Spleen (tissue), 11 donors: ENCODE measurements at regions not wholly inside any gene's neighbourhood (a gene's known extent, or its start where the extent isn't known, plus 50 kb on each side); places are given as distances from the start of the nearest gene placed in this dataset.

Experiments used
- DNase-seq: peaks from one replicate; pipeline ENCODE4 v3.0.0-alpha.2; 2020
- H3K27ac ChIP-seq, 8 donors: fragments of 200-600 bp; sonication (generic) in 7 of 8; 1 replicate in 4 of 8; 2 replicates in 4 of 8; pipeline versions ENCODE4 v1.5.0 to v1.8.0; 2016 to 2021; ENCODE audit warnings: inconsistent platforms in 4 of 8, mild to moderate bottlenecking in 4 of 8, moderate library complexity in 1 of 8
- H3K27me3 ChIP-seq, 7 donors: fragments of 200-600 bp; sonication (generic) in 6 of 7; replicated peaks in 1 of 7; 1 replicate in 4 of 7; 2 replicates in 3 of 7; pipeline versions ENCODE4 v1.5.0 to v1.8.0; 2016 to 2021; ENCODE audit warnings: inconsistent platforms in 3 of 7, mild to moderate bottlenecking in 1 of 7
- H3K36me3 ChIP-seq, 6 donors: fragments of 200-600 bp; sonication (generic) in 5 of 6; 1 replicate in 4 of 6; 2 replicates in 2 of 6; pipeline versions ENCODE4 v1.5.0 to v1.8.0; 2016 to 2021; ENCODE audit warnings: inconsistent platforms in 2 of 6
- H3K4me1 ChIP-seq, 6 donors: fragments of 200-600 bp; sonication (generic) in 5 of 6; 1 replicate in 3 of 6; 2 replicates in 3 of 6; pipeline versions ENCODE4 v1.5.0 to v1.8.0; 2016 to 2021; ENCODE audit warnings: inconsistent platforms in 3 of 6
- H3K4me3 ChIP-seq, 8 donors: fragments of 200-600 bp; sonication (generic) in 7 of 8; 1 replicate in 4 of 8; 2 replicates in 4 of 8; pipeline versions ENCODE4 v1.5.0 to v1.8.0; 2016 to 2021; ENCODE audit warnings: inconsistent platforms in 4 of 8, mild to moderate bottlenecking in 4 of 8, moderate library complexity in 2 of 8
- H3K9me3 ChIP-seq, 8 donors: fragments of 200-600 bp; sonication (generic) in 7 of 8; 1 replicate in 4 of 8; 2 replicates in 4 of 8; pipeline versions ENCODE4 v1.5.0 to v1.8.0; 2016 to 2021; ENCODE audit warnings: inconsistent platforms in 4 of 8
- POLR2A ChIP-seq, 3 donors: fragments of 450-650 bp; IDR thresholded peaks; one replicate each; pipeline ENCODE4 v1.5.1; 2017; ENCODE audit warnings: antibody characterized with exemption in 3 of 3, mild to moderate bottlenecking in 1 of 3
- POLR2AphosphoS5 ChIP-seq, 3 donors: sonication (generic); formaldehyde crosslinking; IDR thresholded peaks; one replicate each; pipeline ENCODE4 v1.5.1; 2017; ENCODE audit warnings: antibody characterized with exemption in 3 of 3
- WGBS, 5 donors: extraction: QIAGEN DNeasy Blood & Tissue Kit in 3 of 5; methylation state at CpG; one replicate each; pipeline versions ENCODE4 v1.1.5 to v1.1.7; 2013 to 2018; 5-methylcytosine and 5-hydroxymethylcytosine counted together
- intact Hi-C: fragments of 100-400 bp; cut with DNase I; formaldehyde crosslinking; loops from one replicate; pipeline ENCODE4 v1.15.0; 2023; ENCODE audit warnings: low total_unique reads
- TF ChIP-seq, protein P1 (sequence below), 11 experiments: fragments of 200-600 bp in 7 of 11; fragments of 450-650 bp in 4 of 11; sonication (generic) in 4 of 11; IDR thresholded peaks in 8 of 11; conservative IDR thresholded peaks in 3 of 11; 1 replicate in 7 of 11; 2 replicates in 4 of 11; pipeline versions ENCODE4 v1.4.0 to v1.8.0; 2016 to 2021; ENCODE audit warnings: antibody characterized with exemption in 11 of 11, inconsistent platforms in 4 of 11, mild to moderate bottlenecking in 1 of 11
- donor health status: healthy with polysubstance abuse.
- donor health status: DM: no; HTN: no; CAD: no; lungs with moderate emphysema.
- donor health status: DM: no; HTN: no; CAD: no.
- donor health status: Bipolar disorder and iron deficiency.
- donor health status: healthy.
- donor health status: DM: no; HTN: no; CAD: no.
- donor health status: DM: yes; HTN: yes; CAD: no.

DNA sequence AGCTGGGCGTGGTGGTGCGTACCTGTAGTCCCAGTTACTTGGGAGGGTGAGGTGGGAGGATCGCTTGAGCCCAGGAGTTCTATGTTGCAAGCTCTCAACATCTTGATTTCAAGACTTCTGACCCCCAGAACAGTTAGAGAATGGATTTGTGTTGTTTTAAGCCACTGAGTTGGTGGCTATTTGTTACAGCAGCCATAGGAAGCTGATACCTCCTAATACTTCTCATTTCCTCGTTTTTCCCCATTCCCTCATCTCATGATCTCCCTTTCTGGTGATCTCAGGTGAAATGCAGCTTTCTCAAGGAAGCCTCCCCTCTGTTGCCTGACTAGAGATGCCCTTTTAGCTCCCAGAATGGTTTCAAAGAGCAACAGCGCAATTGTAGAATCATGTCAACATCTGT is 378.8 kb downstream of the TYW1 start:
- Histone ChIP-seq H3K9me3 (peaks cover 0 to 12% (median 8%) of the 10 kb centered on the region in 8 donors), H3K27me3 (peaks cover 0 to 24% (median 12%) of the 10 kb centered on the region in 7 donors), H3K4me3 (no peak overlapping the region), H3K36me3 (no peaks in the 10 kb centered on the region), H3K27ac (no peak overlapping the region), H3K4me1 (peaks cover 0 to 10% (median 4%) of the 10 kb centered on the region in 6 donors)
- no peak for DNase-seq
- intact Hi-C loops, result no loop called here
- WGBS, 5 donors, result 73 to 87% (median 81%) methylated on average over 5 of the region's 5 CpGs
- no peak for TF ChIP-seq POLR2A (IDR thresholded peaks at IDR 0.05)
- TF ChIP-seq POLR2AphosphoS5 (IDR thresholded peaks at IDR 0.05), result no peak
- TF ChIP-seq, protein P1, sequence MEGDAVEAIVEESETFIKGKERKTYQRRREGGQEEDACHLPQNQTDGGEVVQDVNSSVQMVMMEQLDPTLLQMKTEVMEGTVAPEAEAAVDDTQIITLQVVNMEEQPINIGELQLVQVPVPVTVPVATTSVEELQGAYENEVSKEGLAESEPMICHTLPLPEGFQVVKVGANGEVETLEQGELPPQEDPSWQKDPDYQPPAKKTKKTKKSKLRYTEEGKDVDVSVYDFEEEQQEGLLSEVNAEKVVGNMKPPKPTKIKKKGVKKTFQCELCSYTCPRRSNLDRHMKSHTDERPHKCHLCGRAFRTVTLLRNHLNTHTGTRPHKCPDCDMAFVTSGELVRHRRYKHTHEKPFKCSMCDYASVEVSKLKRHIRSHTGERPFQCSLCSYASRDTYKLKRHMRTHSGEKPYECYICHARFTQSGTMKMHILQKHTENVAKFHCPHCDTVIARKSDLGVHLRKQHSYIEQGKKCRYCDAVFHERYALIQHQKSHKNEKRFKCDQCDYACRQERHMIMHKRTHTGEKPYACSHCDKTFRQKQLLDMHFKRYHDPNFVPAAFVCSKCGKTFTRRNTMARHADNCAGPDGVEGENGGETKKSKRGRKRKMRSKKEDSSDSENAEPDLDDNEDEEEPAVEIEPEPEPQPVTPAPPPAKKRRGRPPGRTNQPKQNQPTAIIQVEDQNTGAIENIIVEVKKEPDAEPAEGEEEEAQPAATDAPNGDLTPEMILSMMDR (IDR thresholded peaks at IDR 0.05 in 8 of 11, conservative IDR thresholded peaks at IDR 0.05 in 3 of 11), result no peak

DNA sequence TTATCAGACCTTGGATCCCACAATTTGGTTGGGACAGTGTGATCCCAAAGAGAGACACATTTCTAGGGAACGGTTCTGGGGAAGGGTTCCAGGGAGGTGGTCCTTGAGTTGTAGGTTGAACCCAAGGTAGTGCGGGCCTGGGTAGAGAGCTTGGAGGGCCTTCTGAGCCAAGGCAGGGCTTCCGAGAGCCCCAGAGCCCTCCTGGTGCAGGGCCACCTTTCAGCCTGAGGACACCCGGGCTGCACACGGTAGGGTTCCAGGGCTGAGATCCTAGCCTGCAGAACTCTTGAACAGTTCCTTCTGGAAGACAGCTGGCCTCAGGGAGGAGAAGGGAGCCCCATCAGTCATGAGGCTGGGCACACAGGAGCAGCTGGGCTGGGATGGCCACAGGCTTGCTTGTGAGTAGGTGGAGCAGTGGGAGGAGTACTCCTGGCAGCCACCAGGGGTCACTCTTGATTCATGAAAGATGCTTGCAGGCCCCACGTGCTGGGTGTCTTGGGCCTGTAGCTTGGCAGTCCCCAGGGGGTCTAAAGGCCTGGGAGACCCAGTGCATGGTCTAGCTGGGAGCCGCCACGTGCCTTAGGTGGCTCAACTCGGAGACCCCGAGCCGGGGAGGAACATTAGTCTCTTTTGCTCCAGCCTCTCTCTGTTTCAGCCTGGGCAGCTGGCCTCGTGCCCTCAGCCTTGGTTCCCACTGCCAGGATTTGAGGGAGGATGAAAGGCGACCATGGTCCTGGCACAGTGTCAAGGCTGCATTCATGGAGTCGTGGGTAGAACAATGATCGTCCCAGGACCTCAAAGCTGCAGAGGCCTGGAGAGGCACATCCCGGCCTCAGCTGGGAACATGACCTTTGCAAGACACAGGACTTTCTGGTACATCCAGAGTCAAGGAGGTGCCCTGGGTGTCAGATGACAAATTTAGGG is 381.6 kb downstream of the TYW1 start:
- WGBS, 5 donors, result 37 to 48% (median 41%) methylated on average over 12 to 16 of the region's 16 CpGs
- Histone ChIP-seq H3K27me3 (peaks cover 0 to 7% (median 0%) of the 10 kb centered on the region in 7 donors), H3K4me1 (peaks cover 0 to 5% (median 0%) of the 10 kb centered on the region in 6 donors), H3K27ac (no peak overlapping the region), H3K36me3 (no peaks in the 10 kb centered on the region), H3K4me3 (no peak overlapping the region), H3K9me3 (peaks cover 0 to 12% (median 8%) of the 10 kb centered on the region in 8 donors)
- TF ChIP-seq POLR2A (IDR thresholded peaks at IDR 0.05), result no peak
- TF ChIP-seq, protein P1 (IDR thresholded peaks at IDR 0.05 in 8 of 11, conservative IDR thresholded peaks at IDR 0.05 in 3 of 11), result peak; percentile 41 to 92 (median 77)
- DNase-seq, result peak; percentile 86
- intact Hi-C loops, result no loop called here

DNA sequence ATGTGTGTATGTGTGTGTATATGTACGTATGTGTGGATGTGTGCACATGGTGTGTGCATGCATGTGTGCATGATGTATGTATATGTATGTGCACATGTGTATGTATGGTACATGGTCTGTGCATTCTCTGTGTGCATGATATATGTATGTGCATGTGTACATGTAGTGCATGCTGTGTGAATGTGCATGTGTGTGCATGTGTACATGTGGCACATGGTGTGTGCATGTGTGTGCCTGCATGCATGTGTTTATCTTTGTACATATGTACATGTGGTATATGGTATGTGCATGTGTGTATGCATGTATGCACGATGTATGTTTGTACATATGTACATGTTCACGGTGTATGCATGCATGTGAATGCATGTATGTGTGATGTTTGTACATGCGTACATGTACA is 383.7 kb downstream of the TYW1 start:
- Histone ChIP-seq H3K27me3 (peaks cover 0 to 7% (median 0%) of the 10 kb centered on the region in 7 donors), H3K4me1 (peaks cover 0 to 5% (median 0%) of the 10 kb centered on the region in 6 donors), H3K36me3 (no peaks in the 10 kb centered on the region), H3K27ac (no peak overlapping the region), H3K4me3 (no peak overlapping the region), H3K9me3 (peaks cover 0 to 5% (median 3%) of the 10 kb centered on the region in 8 donors)
- TF ChIP-seq, protein P1 (IDR thresholded peaks at IDR 0.05 in 8 of 11, conservative IDR thresholded peaks at IDR 0.05 in 3 of 11), result no peak
- TF ChIP-seq POLR2A (IDR thresholded peaks at IDR 0.05) (no peak), POLR2AphosphoS5 (IDR thresholded peaks at IDR 0.05) (no peak)
- 71 to 98% (median 81%) methylated on average over 4 of the region's 4 CpGs for WGBS, 5 donors
- no peak for DNase-seq
- intact Hi-C loops, result no loop called here

DNA sequence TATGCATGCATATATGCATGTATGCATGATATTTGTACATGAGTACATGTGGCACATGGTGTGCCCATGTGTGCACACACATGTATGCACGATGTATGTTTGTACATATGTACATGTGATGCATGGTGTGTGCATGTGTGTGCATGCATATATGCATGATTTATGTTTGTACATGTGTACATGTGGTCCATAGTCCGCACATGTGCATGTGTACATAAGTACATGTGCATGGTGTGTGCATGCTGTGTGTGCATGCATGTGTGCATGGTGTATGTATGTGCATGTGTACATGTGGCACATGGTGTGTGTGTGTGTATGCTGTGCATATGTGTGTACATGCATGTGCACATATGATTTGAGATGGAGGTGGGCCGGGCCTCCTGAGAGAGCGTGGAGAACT is 384.2 kb downstream of the TYW1 start:
- H3K9me3 ChIP-seq, result no peaks in the 10 kb centered on the region
- no peaks in the 10 kb centered on the region for H3K36me3 ChIP-seq
- H3K4me1 ChIP-seq, result peaks cover 0 to 5% (median 0%) of the 10 kb centered on the region in 6 donors
- no peak for DNase-seq
- TF ChIP-seq POLR2AphosphoS5 (IDR thresholded peaks at IDR 0.05), result no peak
- TF ChIP-seq POLR2A (IDR thresholded peaks at IDR 0.05), result no peak
- TF ChIP-seq, protein P1 (IDR thresholded peaks at IDR 0.05 in 8 of 11, conservative IDR thresholded peaks at IDR 0.05 in 3 of 11), result no peak
- no peak overlapping the region for H3K4me3 ChIP-seq
- whole genome bisulfite sequencing, 5 donors, result 65 to 93% (median 76%) methylated on average over 4 of the region's 4 CpGs
- H3K27ac ChIP-seq, result no peak overlapping the region
- intact Hi-C loops, result no loop called here
- H3K27me3 ChIP-seq, result peaks cover 0 to 3% (median 0%) of the 10 kb centered on the region in 7 donors
